Testis (tissue), 2 donors: ENCODE measurements at regions not wholly inside any gene's neighbourhood (a gene's known extent, or its start where the extent isn't known, plus 50 kb on each side); places are given as distances from the start of the nearest gene placed in this dataset.

ENCODE experiments used
- DNase-seq: peaks from one replicate; pipeline ENCODE4 v3.0.0-alpha.2; 2019
- H3K27ac ChIP-seq, 2 donors: fragments of 200-600 bp; sonication (generic); one replicate each; pipeline ENCODE4 v1.5.1; 2019
- H3K27me3 ChIP-seq: fragments of 200-600 bp; sonication (generic); one replicate; pipeline ENCODE4 v1.5.1; 2019
- H3K36me3 ChIP-seq: fragments of 200-600 bp; sonication (generic); one replicate; pipeline ENCODE4 v1.5.1; 2017; ENCODE audit warnings: low read depth; ENCODE audit errors: missing control alignments
- H3K4me1 ChIP-seq: fragments of 200-600 bp; sonication (generic); one replicate; pipeline ENCODE4 v1.5.1; 2019
- H3K4me3 ChIP-seq, 2 donors: fragments of 200-600 bp; sonication (generic); one replicate each; pipeline ENCODE4 v1.5.1; 2017 to 2019
- H3K9me3 ChIP-seq: fragments of 200-600 bp; sonication (generic); one replicate; pipeline ENCODE4 v1.5.1; 2017
- CTCF ChIP-seq, 3 experiments: fragments of 450-650 bp in 2 of 3; fragments of 200-600 bp in 1 of 3; sonication (generic) in 1 of 3; IDR thresholded peaks; one replicate each; pipeline ENCODE4 v1.5.1; 2016 to 2019; ENCODE audit warnings: antibody characterized with exemption in 3 of 3, mild to moderate bottlenecking in 2 of 3, moderate library complexity in 1 of 3
- POLR2A ChIP-seq: fragments of 450-650 bp; IDR thresholded peaks from one replicate; pipeline ENCODE4 v1.6.1; 2017; ENCODE audit warnings: antibody characterized with exemption, mild to moderate bottlenecking, moderate library complexity
- WGBS, 2 donors: methylation state at CpG; one replicate each; pipeline ENCODE4 v1.1.5; 2018; 5-methylcytosine and 5-hydroxymethylcytosine counted together
- intact Hi-C: fragments of 100-400 bp; cut with DNase I; formaldehyde crosslinking; loops from one replicate; pipeline ENCODE4 v1.15.1; 2023; ENCODE audit warnings: low total_unique reads

DNA sequence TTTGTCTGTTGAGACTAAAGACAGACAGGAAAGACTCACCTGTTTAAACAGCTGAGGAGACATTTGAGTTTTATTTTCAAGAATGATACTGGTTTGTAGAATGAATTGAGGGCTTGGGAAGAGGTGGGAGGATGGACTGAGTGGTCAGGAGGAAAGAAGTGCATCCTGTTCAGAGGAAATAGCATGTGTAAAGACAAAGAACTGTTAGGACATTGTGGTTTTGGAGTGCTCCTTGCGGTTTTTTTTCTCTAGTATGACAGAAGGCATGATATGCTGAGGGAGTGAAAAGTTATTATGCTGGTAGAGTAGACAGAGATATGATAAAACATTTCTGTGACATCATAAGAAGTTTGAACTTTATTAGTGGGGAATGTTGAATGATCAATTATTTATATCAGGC lies 270.7 kb upstream of the ELAVL2 start:
- intact Hi-C loops: no loop called here
- Histone ChIP-seq H3K36me3 (no peaks in the 10 kb centered on the region), H3K4me1 (no peaks in the 10 kb centered on the region), H3K9me3 (no peaks in the 10 kb centered on the region), H3K4me3 (no peak overlapping the region), H3K27me3 (no peaks in the 10 kb centered on the region), H3K27ac (no peak overlapping the region)
- no peak for TF ChIP-seq POLR2A
- TF ChIP-seq CTCF (IDR thresholded peaks at IDR 0.05): no peak
- DNase-seq: no peak
- 78% methylated on average over 1 of the region's 1 CpG for WGBS, 2 donors

DNA sequence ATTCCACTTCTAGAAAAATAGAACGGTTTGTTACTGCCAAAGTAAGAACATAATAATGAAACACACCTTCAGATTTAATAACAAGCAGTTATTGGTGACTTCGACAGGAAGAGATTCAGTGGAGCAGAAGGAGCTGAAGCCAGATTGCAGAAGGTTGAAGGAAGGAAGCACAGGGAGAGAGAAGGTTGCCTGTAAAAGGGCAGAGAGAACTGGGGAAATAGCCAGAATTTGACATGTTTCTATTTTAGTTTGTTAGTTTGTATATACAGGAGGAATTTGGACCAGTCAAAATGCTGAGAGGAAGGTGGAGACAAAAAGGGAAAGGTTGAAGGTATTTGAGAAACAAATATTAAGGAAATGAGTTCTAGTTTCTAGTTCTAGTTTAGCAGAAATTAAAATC lies 269.2 kb upstream of the ELAVL2 start:
- no peak for TF ChIP-seq POLR2A
- TF ChIP-seq CTCF (IDR thresholded peaks at IDR 0.05): no peak
- 72 to 80% methylated on average over 2 of the region's 2 CpGs for WGBS, 2 donors

DNA sequence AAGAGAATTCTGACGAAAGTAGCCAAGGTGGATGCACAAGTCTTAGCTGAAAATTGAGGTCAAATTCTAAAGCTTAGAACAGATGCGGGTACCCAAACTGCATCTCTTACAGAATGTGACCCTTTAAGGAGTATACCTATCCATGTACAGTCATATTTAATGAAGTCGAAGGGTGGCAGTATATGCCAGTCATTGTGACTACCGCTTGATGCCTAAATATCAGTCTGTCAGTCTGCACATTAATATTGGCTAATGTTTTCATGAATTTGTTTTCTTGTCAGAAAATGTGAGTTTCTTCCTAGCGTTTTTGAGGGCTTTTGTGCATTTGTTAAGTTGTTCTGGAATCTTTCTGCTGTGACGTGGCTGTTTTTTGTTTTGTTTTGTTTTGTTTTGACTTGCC lies 264.5 kb upstream of the ELAVL2 start:
- Histone ChIP-seq H3K9me3 (no peaks in the 10 kb centered on the region), H3K4me1 (no peaks in the 10 kb centered on the region), H3K27me3 (no peaks in the 10 kb centered on the region), H3K36me3 (no peaks in the 10 kb centered on the region), H3K4me3 (no peak overlapping the region), H3K27ac (no peak overlapping the region)
- no peak for DNase-seq
- intact Hi-C loops: no loop called here
- TF ChIP-seq POLR2A (no peak), CTCF (IDR thresholded peaks at IDR 0.05) (no peak)
- WGBS, 2 donors: 86 to 90% methylated on average over 6 of the region's 6 CpGs

More for the DNA sequence above, 269.2 kb upstream of the ELAVL2 start:
- H3K36me3 ChIP-seq: no peaks in the 10 kb centered on the region
- H3K9me3 ChIP-seq: no peaks in the 10 kb centered on the region
- no peaks in the 10 kb centered on the region for H3K4me1 ChIP-seq
- DNase-seq: no peak
- intact Hi-C loops: no loop called here
- no peak overlapping the region for H3K4me3 ChIP-seq
- no peak overlapping the region for H3K27ac ChIP-seq
- no peaks in the 10 kb centered on the region for H3K27me3 ChIP-seq

DNA sequence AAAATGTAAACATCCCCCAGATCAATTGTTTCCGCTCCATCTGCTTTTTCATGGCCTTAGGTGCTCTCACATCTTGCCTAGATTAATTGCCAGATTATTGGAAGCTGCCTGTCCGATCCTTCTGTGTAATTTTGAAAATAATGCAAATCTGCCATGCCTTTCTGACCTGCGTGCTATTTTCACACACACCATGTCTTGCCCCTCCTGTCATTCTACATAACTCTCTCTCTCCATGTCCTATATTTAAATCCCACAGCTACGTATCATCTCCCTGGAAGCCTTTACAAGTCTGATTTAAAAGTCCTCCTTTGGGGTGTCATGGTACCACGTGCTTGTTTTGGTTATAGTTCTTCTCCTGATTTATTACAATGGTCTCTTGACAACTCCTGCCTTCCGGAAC lies 247.6 kb upstream of the ELAVL2 start:
- Histone ChIP-seq H3K27me3 (no peaks in the 10 kb centered on the region), H3K4me1 (no peaks in the 10 kb centered on the region), H3K9me3 (no peaks in the 10 kb centered on the region), H3K27ac (no peak overlapping the region), H3K36me3 (no peaks in the 10 kb centered on the region), H3K4me3 (no peak overlapping the region)
- no peak for TF ChIP-seq CTCF (IDR thresholded peaks at IDR 0.05)
- no peak for TF ChIP-seq POLR2A
- DNase-seq: no peak
- 75 to 80% methylated on average over 6 of the region's 6 CpGs for WGBS, 2 donors
- intact Hi-C loops: no loop called here

- Histone ChIP-seq H3K9me3 (no peaks in the 10 kb centered on the region), H3K27ac (no peak overlapping the region), H3K4me1 (no peaks in the 10 kb centered on the region), H3K36me3 (no peaks in the 10 kb centered on the region), H3K27me3 (no peaks in the 10 kb centered on the region), H3K4me3 (no peak overlapping the region)
- DNase-seq: no peak
- 54 to 62% methylated on average over 5 of the region's 5 CpGs for WGBS, 2 donors
- TF ChIP-seq CTCF (IDR thresholded peaks at IDR 0.05) (no peak), POLR2A (no peak)
- intact Hi-C loops: no loop called here
Observed at GRCh38 chr9:24073007-24073592, 247.1 kb upstream of the ELAVL2 start.
